Glomerular visceral epithelial cell (primary cell): ENCODE measurements at regions not wholly inside any gene's neighbourhood (a gene's known extent, or its start where the extent isn't known, plus 50 kb on each side); places are given as distances from the start of the nearest gene placed in this dataset.

ENCODE experiments used
- DNase-seq: peaks from one replicate; pipeline ENCODE4 v3.0.0-alpha.2; 2016; ENCODE audit errors: extremely low spot score

DNA sequence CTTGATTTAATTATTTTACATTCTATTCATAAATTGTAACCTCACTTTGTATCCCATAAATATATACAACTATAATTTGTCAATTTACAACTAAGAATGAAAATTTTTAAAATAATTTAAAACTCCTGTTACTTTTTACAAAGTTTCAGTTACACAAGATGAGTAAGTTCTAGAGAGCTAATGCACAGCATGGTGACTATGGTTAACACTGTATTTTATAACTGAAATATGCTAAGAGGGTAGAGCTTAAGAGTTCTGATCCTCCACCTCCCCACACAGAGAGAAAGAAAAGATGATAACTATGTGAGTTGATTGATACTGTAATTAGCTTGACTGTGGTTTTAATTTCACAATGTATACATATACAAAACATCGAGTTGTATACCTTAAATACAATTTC lies 412.5 kb upstream of the DDI1 start:
- no peak for DNase-seq

DNA sequence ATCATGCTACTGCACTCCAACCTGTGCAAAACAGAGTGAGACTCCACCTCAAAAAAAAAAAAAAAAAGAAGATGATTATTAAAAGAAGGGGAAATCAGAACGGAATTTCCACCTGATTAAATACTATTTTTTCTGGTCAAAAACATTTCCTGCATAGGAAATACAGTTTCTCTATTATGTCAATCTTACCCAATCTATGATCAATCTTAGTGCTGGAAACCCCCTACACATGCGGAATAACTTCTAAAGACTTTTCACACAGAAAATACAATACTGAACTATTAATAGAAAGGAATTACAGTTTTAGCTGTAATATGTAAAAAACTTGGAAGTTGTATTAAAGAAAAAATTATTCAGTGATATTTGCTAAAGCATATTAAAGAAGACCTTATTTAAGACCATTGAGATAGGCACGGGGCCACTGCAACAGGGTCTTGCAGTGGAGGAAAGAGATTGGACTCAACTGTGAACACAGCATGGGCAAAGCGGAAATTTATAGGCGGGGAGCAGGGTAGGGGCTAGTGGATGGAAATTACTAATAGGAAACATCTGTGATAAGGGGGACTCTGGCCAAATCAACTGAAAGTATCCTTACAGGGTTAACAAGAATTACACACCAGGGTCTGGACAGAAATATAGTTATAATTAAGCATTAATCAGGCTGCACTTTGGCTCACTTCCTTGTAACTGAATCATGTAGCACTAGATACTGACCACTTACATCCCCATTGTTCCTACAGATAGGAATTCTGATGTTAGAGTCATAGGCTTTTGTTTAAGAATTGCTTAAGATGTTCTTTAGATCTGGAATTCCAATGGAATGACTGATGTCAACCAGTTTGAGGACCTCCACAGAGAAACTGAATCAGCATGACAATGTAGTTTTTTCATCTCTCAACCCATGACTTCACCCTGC lies 411.5 kb upstream of the DDI1 start:
- DNase-seq: peak; percentile 77

DNA sequence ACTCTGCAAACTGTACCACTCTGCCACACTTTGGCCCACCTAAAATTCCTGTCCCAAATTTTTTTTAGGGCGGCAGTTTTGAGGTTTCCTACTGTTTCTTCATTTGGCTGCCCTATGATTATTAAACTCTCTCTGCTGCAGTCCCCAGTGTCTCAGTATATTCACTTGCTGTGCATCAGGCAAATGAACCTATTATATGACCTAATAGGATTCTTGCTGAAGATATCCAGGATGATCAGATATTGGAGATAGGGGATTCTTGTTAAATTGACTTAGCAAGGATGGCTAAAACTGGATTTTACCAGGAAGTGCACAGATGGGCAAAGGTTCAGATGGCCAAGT lies 410.8 kb upstream of the DDI1 start:
- DNase-seq: no peak

DNA sequence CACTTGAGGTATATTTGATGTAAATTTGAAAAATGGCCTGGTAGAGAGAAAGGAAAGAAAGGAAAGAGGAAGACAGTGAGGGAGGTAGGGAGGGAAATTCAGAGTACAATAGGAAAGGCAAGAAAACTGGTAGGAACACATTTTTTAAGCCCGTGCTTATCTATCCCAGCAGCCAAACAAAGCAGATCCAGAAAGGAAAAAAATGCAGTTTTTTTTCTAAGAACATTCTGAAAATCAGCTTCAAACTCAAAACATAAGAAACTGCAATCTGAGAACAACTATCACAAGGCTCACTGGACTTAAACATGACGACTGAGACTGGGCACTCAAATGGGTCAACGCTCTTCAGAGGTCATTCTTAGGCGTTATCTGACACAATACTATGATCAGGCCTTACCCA lies 408.3 kb upstream of the DDI1 start:
- DNase-seq: no peak

GRCh38 chr11:103631841-103632240 lies 404.6 kb upstream of the DDI1 start:
- no peak for DNase-seq

DNA sequence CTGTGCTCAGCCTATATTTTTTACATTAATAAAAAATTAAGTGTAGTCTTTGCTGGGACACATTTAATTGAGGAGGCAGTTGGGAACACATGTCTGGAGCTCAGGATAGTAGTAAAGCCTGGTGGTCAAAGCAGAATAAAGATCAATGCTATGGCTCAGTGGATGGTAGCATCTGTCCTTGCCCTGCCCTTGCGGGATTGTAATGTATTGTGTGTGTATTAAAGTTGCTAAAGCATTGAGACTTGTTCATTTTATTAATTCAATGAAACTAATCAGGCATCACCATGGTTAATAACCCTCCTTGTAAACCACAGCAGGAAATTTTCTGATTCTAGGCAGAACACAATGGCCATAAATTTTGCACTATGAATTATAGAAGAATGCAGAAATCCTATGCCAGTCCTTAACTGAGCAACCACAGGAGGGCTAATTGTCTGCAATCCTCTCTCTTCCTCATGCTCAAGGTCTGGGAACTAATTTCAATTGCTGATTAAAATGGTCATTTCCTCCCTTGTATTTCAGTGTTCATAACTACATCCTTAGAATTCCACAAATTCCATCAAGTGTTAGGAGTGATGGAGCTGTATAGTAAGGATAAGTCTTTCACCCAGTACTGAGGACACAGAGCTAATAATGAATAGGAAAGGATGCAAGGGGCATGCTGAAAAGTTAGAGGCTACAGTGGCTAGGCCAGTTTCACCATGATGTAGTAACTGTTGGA lies 403.2 kb upstream of the DDI1 start:
- peak; percentile 40 for DNase-seq

GRCh38 chr11:103633819-103634590 lies 402.4 kb upstream of the DDI1 start:
- DNase-seq: no peak

DNA sequence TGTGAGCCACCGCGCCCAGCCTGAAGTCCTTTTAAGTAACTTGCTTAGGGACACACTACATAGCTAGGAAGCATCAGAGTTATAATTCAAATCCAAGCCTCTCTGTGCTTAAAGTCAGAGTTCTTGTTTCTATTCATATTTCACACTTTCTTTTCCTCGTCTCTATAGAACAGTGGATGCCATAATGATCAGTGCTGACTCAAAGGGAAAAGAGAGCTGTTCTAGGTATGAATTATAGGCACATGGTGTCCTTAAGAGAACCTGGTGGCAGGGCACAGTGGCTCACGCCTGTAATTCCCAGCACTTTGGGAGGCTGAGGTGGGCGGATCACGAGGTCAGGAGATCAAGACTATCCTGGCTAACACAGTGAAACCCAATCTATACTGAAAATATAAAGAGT lies 400.2 kb upstream of the DDI1 start:
- no peak for DNase-seq

- no peak for DNase-seq
Measured at GRCh38 chr11:103637295-103637694, 399.1 kb upstream of the DDI1 start.

DNA sequence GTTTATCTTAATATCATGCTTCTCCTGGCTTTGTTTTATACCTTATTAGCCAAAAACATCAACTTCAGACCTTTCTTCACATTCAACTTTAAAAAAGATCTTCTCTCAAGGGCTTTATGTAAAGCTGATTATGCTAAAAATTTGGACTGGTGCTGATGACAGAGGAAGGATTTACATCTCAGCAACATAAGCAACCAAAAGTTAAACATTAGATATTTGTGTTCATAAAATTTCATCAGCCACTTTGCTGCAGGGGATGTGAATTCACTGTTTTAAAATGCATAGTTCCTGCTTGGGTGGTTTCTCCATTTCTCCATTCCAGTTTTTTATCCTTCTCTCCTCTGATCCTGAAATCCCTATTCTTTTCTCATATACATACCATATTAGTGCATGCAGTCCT lies 398.6 kb upstream of the DDI1 start:
- no peak for DNase-seq

DNA sequence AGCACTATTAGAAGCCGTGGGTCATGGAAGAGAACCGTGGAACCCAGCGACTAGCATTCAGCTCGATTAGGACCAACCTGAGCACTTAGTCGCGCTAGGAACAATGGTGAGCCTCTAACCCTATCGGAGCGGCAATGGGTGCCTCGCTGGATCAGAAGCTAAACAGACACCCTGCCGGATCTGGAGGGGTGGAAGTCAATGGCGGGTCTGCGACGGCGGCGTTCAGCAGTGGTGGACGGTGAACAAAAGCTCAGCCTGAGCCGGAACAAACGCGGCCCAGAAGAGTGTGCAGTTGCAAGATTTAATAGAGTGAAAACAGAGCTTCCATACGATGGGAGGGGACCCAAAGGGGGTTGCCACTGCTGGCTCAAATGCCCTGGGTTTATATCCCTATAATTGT lies 391.8 kb upstream of the DDI1 start:
- DNase-seq: no peak

DNA sequence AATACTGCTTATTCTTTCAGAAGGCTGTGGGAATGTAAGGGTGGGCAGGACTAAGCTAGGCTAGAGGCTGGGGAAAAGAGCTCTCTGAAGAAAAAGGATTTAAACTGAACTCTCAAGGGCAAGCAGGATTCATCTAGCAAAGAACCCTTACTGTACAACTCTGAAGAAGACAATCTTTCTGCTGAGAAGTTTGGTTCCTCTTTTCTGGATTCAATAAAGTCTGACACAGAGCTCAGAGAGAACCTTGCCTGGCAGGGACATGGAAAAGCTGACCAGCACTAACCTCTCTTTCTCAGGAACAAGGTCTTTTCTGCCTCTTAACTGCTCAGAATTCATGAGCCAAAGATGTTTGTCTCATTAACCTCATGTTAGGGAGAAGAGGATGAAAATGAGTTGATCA lies 388.4 kb upstream of the DDI1 start:
- no peak for DNase-seq

DNA sequence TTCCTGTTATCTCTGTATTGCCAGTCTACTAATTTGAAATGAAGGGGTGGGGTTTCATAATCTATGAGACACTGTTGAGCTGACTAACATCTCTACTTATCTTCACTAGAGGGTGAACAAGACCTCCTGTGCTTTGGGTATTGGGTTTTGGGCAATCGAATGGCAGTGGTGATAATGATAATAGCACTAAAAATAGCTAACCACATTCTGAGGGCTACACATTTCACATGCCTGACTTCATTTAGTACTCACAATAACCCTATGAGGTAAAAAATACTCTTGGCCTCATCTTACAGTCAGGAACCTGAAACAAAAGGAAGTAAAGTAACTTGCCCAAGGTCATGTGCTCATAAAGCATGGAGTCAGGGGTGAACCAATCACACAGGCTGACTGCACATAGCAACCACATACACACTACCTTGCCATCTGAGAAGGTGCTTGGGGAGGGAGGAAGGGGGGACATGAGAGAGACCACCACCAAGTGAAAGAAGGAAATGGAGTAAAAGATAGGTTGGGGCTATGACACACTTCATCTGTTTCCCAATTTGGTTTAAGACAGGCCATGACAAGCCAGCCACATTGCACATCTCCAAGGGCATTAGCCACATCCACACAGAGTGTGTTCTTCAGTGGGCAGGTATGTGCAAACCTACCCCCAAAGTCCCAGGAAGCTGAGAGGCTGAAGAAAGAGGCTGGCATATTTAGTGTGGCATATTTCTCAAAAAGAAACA lies 387.6 kb upstream of the DDI1 start:
- DNase-seq: peak; percentile 36

GRCh38 chr11:103649401-103649895 lies 387.0 kb upstream of the DDI1 start:
- DNase-seq: no peak

GRCh38 chr11:103650330-103650729 lies 386.1 kb upstream of the DDI1 start:
- no peak for DNase-seq

DNA sequence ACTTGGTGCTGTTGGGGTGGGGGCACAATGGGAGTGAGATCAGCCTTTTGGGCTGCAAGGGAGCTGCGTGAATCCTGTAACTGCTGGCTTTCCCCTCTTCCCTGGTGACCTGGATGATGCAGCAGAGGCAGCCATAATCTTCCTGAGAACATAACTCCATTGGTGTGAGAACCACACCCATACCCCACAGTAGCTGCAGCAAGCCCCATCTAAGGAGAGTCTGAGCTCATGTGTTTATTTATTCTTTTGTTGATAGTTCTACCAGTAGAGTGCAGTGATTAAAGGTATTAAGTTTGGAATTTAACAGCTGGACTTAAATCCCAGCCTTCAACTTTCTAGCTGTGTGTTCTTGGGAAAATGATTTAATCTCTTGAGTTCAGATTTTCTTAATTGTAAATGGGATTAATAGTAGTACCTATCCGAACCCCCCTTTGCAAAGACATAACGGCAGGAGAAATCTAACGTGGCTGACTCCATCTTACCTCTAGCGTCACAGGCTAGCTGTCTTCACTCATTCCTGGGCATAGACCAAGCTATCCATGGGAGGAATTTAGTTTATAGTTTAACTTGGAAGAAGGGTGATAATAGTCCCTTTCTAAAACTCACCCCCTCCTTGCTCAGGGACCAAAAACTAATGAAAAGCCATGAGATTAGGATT lies 385.0 kb upstream of the DDI1 start:
- DNase-seq: no peak

- DNase-seq: no peak
Measured at GRCh38 chr11:103652013-103652412, 384.4 kb upstream of the DDI1 start.

DNA sequence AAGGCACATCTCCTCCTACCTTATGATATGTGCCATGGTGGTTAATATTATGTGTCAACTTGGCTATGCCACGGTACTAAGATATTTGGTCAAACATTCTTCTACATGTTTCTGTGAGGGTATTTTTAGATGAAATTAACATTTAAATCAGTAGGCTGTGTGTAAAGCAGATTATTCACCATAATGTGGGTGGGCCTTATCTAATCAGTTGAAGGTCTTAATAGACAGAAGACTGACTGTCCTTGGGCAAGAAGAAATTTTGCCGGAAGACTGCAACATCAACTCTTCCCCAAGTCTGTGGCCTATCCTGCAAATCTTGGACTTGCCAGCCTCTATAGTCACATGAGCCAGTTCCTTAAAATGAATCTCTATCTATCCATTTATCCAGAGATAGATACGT lies 380.1 kb upstream of the DDI1 start:
- DNase-seq: no peak

GRCh38 chr11:103659206-103659618 lies 377.2 kb upstream of the DDI1 start:
- peak; percentile 27 for DNase-seq

- no peak for DNase-seq
Measured at GRCh38 chr11:103659743-103660142, 376.7 kb upstream of the DDI1 start.

DNA sequence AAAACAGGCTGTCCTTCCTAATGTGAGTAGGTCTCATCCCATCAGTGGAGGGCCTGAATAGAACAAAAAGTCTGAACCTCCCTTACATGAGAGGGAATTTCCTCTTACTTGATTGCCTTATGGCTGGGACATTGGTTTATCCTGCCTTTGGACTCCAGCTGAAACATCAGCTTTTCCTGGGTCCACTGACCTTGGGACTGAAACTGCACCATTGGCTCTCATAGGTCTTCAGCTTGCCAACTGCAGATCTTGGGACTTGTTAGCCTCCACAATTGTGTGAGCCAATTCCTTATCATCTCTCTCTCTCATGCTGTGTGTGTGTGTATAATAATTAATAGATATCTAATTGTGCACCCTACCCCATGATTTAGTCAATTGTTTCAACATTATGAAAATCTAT lies 375.3 kb upstream of the DDI1 start:
- no peak for DNase-seq
